ENCODE measurements at regions not wholly inside any gene's neighbourhood (a gene's known extent, or its start where the extent isn't known, plus 50 kb on each side); places are given as distances from the start of the nearest gene placed in this dataset.

DNA sequence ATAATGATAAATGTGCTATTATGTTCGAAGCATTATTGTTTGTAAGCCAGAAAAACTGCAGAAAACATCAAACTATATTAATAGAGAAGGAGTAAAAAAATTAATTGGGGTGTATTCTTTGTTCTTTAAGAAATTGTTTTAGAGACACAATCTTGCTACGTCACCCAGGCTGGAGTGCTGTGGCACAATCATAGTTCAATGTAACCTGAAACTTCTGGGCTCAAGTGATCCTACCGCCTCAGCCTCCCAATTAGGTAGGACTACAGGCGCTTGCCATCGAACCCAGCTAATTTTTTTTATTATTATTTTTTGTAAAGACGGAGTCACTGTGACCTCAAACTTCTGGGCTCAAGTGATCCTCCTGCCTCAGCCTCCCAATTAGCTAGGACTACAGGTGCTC, 1138.6 kb downstream of the GATA3 start:
- no peak for DNase-seq

DNA sequence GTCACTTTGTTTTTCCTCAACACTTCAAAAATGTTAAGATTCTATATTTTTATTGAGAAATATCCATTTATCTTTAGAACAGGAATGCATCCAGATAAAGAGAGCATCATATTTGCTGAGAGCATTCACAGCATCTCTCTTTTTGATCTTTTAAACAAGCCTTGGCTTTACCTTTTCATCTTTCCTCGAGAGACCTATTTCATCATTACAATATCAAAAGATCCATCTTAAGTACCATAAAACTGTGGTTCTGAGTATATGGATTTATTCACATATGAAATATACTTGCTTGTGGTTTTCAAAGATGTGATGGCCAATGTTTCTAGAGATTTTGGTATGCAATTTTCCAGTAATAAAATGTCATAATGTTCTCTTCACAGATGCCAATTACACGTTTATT, 1140.9 kb downstream of the GATA3 start:
- DNase-seq = no peak

DNA sequence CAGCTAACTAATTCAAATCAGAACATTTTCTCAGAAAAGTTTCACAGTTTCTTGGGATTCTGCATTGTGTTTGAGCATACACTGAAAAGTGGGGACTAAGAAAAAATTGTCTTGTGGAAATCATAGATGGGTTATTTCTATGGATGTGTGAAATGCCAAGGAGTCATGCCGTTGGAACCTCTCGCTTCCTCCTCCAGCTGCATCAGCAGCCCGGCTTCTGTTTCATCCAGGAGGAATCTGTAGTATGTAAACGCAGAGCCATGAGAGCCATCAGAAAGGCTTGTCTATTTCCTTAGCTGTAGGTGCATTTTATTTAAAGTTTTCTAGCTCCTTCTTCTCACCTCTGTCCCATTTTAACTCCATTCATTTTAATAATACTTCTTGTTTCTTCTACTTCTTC, 1144.1 kb downstream of the GATA3 start:
- no peak for DNase-seq

DNA sequence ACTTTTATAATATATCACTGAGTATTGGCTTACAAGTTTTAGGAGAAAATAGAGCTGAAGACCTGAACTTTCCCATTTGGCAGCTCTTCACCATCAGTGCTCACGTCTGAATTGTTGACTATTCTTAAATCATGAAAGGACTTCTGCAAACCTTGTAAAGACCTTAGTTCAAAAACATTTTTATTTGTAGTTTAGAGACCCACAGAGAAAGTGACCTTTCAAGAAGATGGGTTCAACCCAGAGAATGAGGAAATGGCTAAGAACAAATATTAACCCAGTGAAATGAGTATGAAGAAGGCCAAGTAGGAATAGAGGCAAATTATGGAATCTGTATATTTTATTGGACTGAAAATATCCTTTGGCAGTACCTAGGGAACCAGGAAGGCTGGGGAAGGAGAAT, 1151.1 kb downstream of the GATA3 start:
- DNase-seq = no peak

DNA sequence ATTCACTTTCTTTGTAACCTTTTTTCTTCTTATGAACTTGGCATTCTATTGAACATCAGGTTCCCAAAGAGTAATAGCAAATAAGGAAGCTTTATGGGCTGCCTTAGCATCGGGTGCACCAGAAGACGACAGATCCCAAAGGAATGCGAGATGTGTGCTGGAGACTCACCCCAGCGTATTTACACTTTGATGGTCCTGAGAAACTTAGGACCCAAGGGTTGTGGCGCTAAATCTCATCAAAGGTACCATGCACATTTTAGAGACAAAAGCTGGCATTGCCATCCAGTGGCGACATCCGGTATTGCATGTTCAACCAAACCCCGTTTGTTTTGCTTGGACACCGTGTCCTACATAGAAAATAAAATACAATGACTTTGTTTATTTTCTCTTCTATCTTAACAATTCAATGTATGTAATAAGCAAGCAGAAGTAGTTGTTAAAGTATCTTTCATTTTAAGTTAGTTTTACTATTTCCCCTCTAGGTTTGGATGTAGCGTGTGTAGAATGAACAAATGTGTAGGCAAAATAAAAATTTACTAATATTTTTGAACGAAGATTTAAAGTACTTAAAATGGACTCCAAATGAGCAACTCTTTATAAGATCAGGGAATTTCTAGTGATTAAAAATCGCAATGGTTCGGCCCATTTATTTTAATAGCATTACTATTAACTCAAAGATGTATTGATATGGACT, 1154.8 kb downstream of the GATA3 start:
- DNase-seq = no peak

DNA sequence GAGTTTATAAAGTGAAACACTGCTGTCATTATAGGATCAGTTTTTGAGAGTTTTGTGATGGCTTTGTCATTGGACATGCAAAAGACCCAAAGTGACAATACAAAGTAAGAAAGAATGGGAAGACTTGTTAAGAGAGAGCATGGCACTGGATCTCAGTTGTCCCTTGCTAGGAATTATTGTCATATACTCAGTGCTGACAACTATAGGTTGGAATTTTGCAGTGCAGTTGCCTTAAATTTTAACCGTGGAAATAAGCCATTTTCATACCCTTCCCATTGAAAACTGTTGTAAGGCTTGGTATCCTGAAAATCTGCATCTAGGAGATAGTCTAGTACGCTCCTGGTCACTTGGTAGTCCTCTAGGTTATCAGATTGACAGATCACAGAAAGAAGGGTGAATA, 1156.7 kb downstream of the GATA3 start:
- DNase-seq = no peak

DNA sequence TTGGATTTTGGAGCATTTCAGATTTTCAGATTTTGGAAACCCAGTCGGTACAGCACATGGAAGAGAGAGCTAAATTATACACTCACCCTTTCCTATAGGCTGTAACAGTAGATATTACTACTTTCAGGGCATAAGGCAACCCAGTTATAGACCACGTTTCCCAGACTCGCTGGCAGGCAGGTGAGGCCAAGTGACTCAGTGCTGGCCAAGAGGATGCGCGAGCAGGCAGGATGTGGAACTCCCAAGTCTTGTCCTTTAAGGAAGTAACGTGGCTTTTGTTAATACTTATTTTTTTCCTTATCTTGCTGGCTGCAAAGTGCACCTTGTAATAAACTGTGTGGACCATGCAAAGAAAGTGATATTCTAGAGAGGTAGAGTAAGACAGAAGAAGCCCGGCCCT, 1160.1 kb downstream of the GATA3 start:
- DNase-seq = no peak

DNA sequence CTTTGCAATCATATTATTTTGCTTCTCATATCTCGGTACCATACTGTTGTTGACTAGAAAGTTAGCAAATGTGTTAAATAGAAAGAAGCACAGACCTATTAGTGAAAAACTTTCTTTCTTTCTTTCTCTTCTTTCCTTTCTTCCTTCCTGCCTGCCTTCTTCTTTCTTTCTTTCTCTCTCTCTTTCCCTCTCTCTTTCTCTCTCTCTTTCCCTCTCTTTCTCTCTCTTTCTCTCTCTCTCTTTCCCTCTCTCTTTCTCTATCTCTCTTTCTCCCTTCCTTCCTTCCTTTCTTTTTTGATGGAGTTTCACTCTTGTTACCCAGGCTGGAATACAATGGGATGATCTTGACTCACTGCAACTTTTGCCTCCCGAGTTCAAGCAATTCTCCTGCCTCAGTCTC, 1160.6 kb downstream of the GATA3 start:
- no peak for DNase-seq

DNA sequence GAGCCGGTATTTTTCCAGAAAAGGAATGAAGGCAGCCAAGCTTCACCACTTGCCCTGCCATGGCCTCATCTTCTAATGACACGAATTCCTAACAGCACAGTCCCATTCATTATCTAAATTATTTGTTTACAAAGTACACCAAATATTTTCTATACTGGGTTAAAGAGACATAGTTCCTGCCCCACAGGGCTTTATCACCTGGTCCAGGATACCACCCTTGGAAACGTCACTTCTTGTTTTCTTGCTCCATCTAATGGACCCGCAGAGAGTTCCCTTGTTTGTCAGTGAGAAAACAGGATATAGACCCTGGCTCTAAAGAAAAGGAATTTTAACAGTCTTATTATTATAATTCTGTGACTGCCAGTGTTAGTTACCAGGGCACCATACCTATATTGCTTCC, 1165.4 kb downstream of the GATA3 start:
- no peak for DNase-seq

DNA sequence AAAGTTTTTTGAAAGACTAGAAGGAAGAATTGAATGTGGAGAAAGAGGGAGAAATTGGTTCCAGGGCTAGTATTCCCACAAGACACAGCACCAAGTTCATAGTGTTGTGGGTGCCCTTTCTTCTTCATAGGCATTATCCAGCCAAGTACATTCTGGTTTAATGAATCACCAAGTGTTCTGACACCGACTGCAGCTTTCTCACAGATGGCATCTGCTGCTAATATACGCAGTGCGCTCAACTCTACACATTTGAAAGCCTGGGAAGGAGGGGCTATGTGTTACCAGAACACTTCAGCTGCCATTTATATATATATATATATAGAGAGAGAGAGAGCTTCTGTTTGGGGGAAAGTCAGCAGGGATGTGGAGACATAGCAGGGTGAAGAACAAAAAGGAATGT, 1168.4 kb downstream of the GATA3 start:
- DNase-seq = no peak

DNA sequence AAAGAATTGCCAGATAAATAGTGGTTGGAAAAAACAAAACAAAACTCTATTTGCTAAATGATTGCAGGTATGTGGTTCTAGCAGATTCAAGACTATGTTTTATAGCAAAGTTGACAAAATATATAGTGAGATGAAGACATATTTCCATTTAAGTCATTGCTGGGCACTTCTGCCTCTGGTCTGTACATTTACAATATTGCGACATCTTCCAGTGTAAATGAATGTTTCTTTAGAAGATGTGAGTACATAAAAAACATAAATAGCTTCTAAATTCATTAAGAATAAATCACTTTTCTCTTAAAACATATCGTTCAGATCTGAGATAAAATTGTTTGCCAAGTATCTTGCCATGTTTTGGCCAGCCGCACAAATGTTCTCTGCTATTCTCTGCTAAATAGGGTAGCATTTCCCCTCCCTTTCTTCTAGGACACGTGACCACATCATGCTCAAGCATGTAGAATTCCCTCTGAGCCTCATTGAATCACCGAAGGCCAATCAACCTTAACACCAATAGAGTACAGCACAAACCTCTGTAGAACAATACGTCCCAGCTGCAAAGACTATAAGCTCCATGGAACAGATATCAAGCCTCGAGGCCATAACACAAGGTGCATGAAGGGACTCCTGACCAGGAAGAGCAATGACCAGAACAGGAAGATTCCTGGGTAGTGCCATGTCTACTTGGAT, 1173.3 kb downstream of the GATA3 start:
- no peak for DNase-seq

DNA sequence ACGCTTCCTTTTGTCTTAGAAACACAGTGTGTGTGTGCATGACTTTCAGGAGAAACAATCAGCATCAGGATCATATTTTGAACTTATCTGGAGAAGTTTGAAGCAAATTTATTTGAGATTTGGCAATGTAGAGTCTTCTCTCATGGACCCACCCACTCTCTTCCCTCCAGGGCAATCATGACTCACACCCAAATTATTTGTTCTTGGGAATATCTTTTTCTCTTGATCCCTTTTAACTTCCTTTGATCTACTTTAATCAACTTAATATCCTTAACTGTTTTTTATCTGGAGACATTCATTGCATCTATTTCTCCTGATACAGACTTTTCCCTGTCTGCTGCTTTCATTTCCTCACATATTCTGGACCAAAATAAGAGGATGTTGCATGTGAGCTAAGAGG, 1174.3 kb downstream of the GATA3 start:
- no peak for DNase-seq

DNA sequence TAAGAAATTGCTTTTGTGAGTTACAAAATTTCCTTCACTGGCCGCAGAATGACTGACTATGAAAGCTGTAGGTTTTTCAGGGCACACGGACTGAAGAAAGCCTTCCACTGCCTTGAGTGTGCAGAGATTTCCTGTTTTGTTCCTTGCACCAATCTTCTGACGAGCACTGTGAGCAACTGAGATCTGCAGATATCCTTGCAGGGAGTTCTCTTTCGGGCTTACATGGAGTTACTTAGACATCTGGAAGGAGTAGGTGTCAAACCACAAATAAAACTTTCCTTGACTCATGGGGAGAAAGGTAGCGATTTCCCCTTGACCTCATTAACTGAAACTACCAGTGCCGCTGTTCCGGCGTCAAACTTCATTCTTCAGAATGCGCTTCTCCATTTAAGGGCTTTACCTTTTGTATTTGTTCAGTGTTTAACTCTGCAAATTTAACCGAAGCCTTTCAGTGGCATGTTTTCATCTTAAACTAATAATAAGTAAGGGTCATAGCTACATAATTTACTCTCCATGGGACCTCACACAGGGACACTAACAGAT, 1175.3 kb downstream of the GATA3 start:
- no peak for DNase-seq

DNA sequence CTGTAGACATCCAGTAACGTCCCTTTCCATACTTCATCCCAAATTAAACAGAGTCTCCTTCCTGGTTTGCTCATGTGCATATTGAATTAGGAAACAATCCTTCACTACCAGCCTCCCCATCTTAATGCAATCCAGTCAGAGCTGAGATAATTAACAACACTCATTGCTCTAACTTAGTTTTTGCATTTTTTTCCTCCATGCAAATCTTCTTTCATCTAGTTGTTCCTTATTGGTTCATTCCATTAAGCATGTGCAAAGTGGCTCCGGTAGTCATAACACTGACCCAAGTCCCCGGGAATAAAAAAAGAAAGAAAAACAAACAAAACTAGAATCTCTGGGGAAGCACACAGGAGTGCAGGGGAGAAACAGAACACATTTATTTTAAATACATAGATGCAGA, 1176.1 kb downstream of the GATA3 start:
- DNase-seq = no peak

DNA sequence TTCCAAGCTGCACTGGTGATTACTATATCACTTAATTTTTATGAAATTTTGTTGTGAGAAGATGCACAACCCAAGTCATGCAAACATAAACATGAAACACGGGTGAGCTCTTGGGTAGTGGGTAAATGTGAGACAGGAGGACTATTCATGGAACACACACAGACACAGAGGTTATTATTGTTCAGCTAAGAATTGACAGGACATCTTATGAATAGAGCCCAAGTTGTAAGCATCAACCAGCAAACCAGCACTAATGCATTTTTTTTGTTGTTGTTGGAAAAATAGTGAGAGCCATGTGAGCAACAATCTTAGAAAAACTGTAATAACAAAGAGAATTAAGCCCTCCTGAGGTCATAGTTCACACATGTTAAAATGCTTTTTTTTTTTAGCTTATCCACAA, 1179.7 kb downstream of the GATA3 start:
- no peak for DNase-seq

DNA sequence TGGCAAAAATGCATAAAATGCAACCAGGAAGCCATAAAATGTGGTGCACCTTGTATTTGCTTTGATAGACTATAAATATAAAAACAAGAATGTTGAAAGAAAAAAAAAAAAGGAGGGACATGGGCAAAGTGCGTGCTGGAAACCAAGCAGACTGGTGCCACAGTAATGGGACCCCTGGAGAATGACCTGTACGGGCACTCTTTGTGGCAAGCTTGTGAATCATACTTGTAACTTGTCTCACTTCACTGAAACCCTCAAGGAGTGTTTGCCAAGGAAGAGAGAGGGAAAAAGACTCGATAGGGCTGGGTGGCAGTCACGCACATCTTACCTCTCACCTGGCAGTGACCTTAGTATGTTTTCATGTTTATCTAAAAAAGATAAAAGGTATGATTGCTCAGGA, 1183.6 kb downstream of the GATA3 start:
- no peak for DNase-seq

DNA sequence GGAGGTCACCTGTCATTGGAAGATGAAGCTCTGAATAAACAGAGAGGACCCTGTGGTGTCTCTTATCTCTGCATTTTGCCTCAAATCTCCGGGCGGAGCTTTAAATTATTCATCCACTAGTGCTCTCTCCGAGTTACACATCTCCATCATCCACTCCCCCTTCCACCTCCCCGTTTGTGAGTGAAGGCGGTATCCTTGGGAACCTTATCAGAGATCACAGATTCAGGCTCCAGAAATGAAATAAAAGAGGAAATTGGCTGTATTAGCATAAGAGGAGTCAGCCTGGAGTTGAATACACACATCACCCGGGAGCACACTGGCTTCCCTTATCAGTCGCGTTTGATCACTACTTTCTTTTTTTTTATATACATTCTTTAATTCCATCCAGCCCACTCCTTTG, 1184.8 kb downstream of the GATA3 start:
- DNase-seq = no peak

DNA sequence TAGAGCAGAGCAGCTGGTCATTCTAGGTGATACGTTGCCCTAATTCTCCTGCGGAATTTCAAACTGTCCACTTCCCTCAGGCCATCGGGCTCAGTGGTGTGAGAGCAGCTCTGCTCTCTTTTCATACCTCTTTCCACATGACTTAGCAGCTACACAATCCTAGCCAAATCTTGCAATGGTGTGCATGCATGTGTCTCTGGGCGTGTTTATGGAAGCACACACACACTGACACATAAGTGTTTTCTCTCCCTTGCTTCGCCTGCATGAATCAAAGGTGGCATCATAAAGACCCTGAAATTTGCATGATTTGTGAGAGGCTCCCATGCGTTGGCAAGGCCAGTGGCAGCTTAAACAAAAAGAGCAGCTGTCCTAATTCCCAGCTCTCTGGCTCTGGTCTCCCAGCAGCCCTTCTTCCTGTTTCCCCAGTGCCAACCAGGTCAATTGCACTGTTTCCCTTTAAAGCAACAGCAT, 1189.5 kb downstream of the GATA3 start:
- DNase-seq = no peak

DNA sequence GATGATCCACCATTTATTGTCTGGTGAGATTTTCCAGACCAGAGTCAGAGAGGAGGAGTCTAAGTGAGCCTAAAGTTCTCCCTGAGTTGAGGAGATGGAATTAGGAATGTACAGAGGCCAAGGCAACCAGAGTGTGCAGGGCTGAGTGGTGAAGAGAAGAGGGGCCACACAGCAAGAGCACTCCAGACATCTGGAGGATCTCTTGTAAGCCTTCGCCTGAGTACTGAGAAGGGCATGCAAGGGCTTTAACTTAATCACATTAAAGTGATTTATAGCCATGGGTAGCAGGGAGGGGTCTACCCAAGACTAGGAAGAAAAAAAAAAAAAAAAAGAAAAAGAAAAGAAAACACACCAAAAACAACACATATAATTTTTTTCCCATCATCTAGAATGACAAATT, 1190.4 kb downstream of the GATA3 start:
- no peak for DNase-seq

DNA sequence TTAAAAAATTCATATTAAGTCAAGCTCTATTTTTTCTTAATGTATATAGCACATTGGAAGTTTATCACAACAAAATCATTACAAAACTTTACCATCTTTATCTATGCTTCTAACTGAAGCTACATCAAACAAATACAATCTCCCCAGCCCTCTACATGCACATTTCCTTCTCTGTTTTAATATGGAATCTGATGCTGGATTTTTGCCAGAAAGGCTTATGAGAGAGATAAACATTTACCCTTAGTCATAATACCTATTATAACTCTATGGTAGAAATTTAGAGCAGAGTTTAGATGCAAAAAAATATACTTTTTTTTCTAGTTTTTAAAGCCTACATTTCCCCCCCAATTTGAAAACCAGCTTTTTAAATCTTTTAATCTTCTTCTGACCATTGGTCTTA, 1198.6 kb downstream of the GATA3 start:
- DNase-seq = no peak

DNA sequence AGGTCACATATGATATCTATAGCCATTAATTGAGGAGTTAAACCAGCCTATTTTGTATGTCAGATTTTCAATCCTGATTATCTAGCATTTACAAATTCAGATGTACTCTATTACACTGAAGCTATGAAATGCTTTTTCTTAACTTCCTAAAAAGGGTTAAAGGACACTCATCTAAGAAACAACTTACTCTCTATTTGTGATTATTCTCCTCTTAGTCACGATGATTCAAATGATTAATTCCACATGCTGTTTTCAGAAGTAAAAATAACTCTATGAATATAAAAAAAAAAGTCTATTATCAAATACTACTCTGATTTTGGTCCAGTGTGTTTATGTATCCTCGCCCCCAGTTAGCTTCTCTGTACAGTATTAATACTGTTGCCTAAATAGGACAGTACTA, 1199.9 kb downstream of the GATA3 start:
- DNase-seq = no peak

DNA sequence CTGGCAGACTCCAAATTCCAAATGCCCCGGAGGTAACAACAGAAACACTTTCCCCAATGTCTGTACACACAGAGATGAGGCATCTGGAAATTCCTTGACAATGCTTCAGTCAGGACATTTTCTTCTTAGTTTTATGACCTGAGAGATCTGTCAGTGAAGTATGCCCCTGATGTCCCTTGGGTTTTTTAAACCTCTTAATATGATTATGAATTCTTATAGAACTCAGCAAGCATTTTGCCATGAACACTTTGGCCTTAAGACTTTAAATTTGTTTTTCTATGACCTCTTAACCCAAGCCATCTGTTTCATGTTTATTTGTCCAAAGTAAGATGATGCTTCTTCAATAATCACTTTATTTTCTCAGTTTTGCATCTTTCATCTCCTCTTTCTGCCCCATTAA, 1206.2 kb downstream of the GATA3 start:
- no peak for DNase-seq

DNA sequence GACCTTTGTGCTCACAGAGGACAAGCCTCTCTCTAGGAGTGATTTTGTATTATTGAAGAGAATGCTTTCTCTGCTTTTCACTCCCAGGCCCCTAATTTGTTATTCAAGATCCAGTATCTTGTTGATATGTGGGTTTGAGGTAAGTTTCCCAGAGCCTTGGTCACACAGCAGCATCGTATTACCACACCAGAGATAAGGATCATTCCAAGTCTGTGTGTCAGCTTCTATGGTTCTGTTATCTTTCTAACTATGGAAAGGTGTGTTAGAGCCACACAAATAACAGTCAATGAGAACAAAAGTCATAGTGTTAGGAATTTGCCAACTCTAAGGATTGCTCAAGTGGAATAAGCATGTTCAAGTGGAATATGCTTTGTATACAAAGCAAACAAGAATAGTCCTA, 1208.3 kb downstream of the GATA3 start:
- no peak for DNase-seq

DNA sequence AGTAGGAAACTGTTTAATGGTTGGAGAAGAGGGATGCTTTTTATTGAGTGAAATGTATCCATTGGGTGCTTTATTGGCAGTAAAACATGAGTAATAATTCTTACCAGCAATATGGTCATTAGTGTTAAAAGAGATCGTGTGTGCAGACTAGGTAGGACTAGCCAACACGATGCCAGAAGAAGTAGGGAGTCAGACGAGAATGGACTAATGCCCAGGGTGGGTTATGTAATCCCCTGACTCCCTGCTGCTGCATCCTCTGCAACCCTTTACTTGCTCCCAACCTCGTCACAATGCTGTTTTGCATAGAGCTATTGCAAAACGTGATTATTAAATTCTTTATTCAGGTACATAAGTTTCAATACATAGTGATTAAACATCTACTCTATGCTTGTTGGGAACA, 1213.7 kb downstream of the GATA3 start:
- no peak for DNase-seq
